ENCODE measurements at regions not wholly inside any gene's neighbourhood (a gene's known extent, or its start where the extent isn't known, plus 50 kb on each side); places are given as distances from the start of the nearest gene placed in this dataset.
"Not testable (repeated sequence)": the region's sequence is repeated elsewhere in the genome, so short reads cannot be mapped to it uniquely, and the experiment has no call there.

DNA sequence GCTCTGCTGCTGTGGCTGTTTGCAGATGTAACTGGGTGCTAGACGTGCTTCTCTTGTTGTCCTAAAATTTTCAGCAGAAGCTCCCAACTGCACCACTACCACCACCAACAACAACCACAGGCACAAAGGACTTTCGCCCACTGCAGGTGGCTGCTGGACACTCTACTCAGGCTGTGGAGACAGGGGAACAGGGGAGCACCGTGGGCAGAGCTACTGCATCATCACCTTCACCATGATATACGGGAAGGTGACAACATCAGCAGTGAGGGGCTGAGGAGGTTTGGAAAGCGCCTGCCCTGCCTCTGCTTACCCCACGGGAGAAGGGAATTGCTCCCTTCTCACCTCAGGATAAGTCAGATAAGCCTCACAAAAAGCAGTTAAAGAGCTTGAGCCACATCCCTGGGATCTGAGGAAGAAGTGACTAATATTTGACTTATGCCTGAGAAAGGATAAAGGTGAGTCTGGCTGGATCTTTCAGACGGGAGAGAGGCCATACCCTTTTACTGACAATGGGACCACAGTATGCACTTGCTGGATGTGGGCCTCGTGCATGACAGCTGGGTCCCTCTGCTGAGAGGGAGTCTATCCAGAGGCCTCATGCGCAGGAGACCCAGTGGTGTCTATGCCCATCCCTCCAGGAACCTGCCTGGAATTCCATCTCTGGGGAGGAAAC, 217.6 kb downstream of the KLF6 start:
- DNase-seq (ENCODE audit: low read depth), result no peak
- H3K4me3 ChIP-seq (ENCODE audit: low read depth, low read length), result no peak overlapping the region
- TF ChIP-seq CTCF (IDR thresholded peaks at IDR 0.05; ENCODE audit: insufficient read depth, low read depth, low read length), result no peak

DNA sequence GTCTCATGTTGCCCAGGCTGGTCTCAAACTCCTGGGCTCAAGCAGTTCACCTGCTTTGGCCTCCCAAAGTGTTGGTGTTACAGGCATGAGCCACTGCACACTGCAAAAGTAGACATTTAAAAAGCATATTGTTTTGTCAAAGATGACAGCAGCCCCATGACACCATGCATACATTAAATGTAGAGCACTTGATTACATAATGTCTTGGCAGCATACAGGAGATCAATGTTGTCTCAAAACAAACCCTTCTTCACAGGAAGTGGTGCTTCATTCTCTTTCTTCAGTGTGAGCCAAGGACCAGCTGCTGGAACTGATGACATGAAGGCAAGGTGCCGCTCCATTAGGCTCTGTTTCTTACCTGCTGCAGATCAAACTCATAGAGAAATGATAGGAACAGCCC, 218.4 kb downstream of the KLF6 start:
- TF ChIP-seq CTCF (IDR thresholded peaks at IDR 0.05; ENCODE audit: insufficient read depth, low read depth, low read length), result no peak
- H3K4me3 ChIP-seq (ENCODE audit: low read depth, low read length), result no peak overlapping the region
- no peak for DNase-seq (ENCODE audit: low read depth)

- no peak overlapping the region for H3K4me3 ChIP-seq (ENCODE audit: low read depth, low read length)
- no peak for TF ChIP-seq CTCF (IDR thresholded peaks at IDR 0.05; ENCODE audit: insufficient read depth, low read depth, low read length)
- no peak for DNase-seq (ENCODE audit: low read depth)
Measured at GRCh38 chr10:3564346-3565002, 220.5 kb downstream of the KLF6 start.

DNA sequence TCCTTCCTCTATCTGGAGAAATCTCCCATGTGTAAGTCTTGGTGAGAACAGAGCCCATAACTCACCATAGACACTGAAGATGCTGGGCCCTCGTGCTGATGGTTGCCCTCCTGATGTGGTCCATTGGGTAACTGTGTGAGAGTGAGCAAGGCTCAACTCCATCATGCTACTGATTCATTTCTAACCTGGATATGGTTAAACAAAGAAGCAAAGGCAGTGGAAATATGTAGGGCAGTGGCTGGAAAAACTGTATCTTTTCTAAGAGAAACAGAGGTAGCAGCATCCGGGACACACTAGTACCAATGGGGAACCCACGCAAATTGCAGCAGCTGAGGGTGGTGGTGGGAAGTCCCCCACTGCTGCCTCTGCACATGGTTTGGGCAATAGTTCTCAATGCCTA, 221.7 kb downstream of the KLF6 start:
- DNase-seq (ENCODE audit: low read depth), result no peak
- no peak for TF ChIP-seq CTCF (IDR thresholded peaks at IDR 0.05; ENCODE audit: insufficient read depth, low read depth, low read length)
- H3K4me3 ChIP-seq (ENCODE audit: low read depth, low read length), result no peak overlapping the region

DNA sequence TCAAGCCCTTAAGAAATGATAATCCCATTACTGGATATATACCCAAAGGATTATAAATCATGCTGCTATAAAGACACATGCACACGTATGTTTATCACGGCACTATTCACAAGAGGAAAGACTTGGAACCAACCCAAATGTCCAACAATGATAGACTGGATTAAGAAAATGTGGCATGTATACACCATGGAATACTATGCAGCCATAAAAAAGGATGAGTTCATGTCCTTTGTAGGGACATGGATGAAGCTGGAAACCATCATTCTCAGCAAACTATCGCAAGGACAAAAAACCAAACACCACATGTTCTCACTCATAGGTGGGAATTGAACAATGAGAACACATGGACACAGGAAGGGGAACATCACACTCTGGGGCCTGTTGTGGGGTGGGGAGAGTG, 224.4 kb downstream of the KLF6 start:
- DNase-seq (ENCODE audit: low read depth); H3K4me3 ChIP-seq (ENCODE audit: low read depth, low read length): not testable (repeated sequence)

DNA sequence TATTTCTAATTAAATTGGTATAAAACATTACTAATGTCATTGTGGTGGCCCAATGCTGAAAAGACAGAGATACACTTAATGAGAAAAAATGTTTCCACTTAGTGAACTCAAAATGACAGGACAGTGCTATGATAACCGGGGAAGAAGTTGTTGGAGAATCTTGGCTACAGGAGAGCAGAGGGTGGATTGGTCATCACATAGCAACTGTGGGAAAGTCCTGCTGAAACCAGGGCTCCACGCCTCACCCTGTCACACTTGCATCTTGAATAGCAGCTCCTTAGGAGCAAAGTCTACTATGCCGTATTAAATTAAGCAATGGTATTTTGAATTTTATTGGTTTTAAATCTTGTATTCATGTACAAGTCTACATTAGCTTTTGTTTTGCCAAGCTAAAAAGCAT, 225.5 kb downstream of the KLF6 start:
- no peak overlapping the region for H3K4me3 ChIP-seq (ENCODE audit: low read depth, low read length)
- no peak for TF ChIP-seq CTCF (IDR thresholded peaks at IDR 0.05; ENCODE audit: insufficient read depth, low read depth, low read length)

GRCh38 chr10:3559011-3559410, 226.0 kb downstream of the KLF6 start:
- DNase-seq (ENCODE audit: low read depth), result no peak
- no peak for TF ChIP-seq CTCF (IDR thresholded peaks at IDR 0.05; ENCODE audit: insufficient read depth, low read depth, low read length)
- H3K4me3 ChIP-seq (ENCODE audit: low read depth, low read length), result no peak overlapping the region

More for the DNA sequence above, 225.5 kb downstream of the KLF6 start:
- DNase-seq (ENCODE audit: low read depth), result no peak

DNA sequence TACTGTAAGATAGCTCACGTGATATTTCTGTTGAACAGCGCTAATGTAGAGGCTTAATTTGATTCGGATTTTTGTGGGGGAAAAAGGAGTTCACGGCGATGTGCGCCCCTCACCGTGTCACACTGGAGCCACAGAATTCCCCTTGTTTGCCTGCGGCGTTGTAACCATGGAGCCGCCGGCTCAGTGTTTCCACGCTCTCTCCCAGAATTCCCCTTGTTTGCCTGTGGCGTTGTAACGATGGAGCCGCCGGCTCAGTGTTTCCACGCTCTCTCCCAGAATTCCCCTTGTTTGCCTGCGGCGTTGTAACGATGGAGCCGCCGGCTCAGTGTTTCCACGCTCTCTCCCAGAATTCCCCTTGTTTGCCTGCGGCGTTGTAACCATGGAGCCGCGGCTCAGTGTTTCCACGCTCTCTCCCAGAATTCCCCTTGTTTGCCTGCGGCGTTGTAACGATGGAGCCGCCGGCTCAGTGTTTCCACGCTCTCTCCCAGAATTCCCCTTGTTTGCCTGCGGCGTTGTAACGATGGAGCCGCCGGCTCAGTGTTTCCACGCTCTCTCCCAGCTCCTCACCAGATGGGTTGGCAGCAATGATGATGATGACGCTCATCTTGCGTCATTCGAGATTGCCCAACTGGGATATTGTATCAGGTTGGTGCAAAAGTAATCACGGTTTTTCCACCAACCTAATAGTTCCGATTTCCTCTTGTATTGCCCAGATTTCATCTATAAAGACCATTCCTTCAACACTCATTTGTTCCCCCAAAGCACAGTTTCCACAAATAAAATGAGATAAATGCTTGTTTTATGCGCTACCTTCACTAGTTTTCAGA, 228.6 kb downstream of the KLF6 start:
- H3K4me3 ChIP-seq (ENCODE audit: low read depth, low read length), result peak overlapping the region; percentile 45
- peak; percentile 85 for DNase-seq (ENCODE audit: low read depth)

Measured in fibroblast of villous mesenchyme (primary cell).